IMR-90 (cell line): ENCODE measurements at regions not wholly inside any gene's neighbourhood (a gene's known extent, or its start where the extent isn't known, plus 50 kb on each side); places are given as distances from the start of the nearest gene placed in this dataset.

Experiments used
- ATAC-seq: fragments of 200-7000 bp; cut with Tn5 transposase; 2 replicates; pipeline ENCODE4 v1.9.1; 2020; ENCODE audit warnings: low read depth, mild to moderate bottlenecking, moderate library complexity
- BruUV-seq: library from RNA; stranded (reverse); fragments of 400-500 nt; replicated peaks from 2 replicates; lab custom pipeline; 2021; lab: Mats Ljungman, UMichigan
- CTCF ChIA-PET: fragments of 300-600 bp; formaldehyde crosslinking; extraction: SDS; loops from one replicate; lab custom pipeline; 2021; ENCODE audit warnings: antibody characterized with exemption; lab: Yijun Ruan, JAX
- POLR2A ChIA-PET: fragments of 300-600 bp; sonication (Branson Sonifier 250); formaldehyde crosslinking; loops from one replicate; lab custom pipeline; 2022; ENCODE audit warnings: antibody characterized with exemption; ENCODE audit not compliant: unreplicated experiment; lab: Charles Lee
- DNase-seq: peaks from one replicate; pipeline ENCODE4 v3.0.0; 2013
- H2AFZ ChIP-seq: replicated peaks from 2 replicates; pipeline ENCODE3; 2013; ENCODE audit warnings: low read length, mild to moderate bottlenecking; ENCODE audit not compliant: poor library complexity
- H2AK5ac ChIP-seq: 2 replicates; pipeline ENCODE4 v1.6.1; 2013; ENCODE audit warnings: low read depth, low read length, inconsistent platforms
- H2AK9ac ChIP-seq: replicated peaks from 2 replicates; pipeline ENCODE3; 2013; ENCODE audit warnings: mild to moderate bottlenecking, low read depth, low read length, moderate library complexity; ENCODE audit not compliant: poor library complexity
- H2BK120ac ChIP-seq: 2 replicates; pipeline ENCODE4 v1.6.1; 2013; ENCODE audit warnings: low read depth, low read length, inconsistent platforms
- H2BK15ac ChIP-seq: 3 replicates; pipeline ENCODE4 v1.6.1; 2013; ENCODE audit warnings: low read depth, low read length, inconsistent platforms
- H2BK20ac ChIP-seq: 2 replicates; pipeline ENCODE4 v1.6.1; 2013; ENCODE audit warnings: low read depth, mild to moderate bottlenecking, inconsistent platforms, low read length, moderate library complexity
- H2BK5ac ChIP-seq: 2 replicates; pipeline ENCODE4 v1.6.1; 2013; ENCODE audit warnings: mild to moderate bottlenecking, low read depth, low read length, inconsistent platforms; ENCODE audit not compliant: poor library complexity, severe bottlenecking
- H3K14ac ChIP-seq: replicated peaks from 2 replicates; pipeline ENCODE4 v1.6.1; 2013; ENCODE audit warnings: low read depth, low read length, inconsistent platforms
- H3K18ac ChIP-seq: 2 replicates; pipeline ENCODE4 v1.6.1; 2013; ENCODE audit warnings: low read depth, low read length, control low read depth
- H3K23ac ChIP-seq: 2 replicates; pipeline ENCODE4 v1.6.1; 2013; ENCODE audit warnings: low read depth, low read length, inconsistent platforms
- H3K27ac ChIP-seq: 2 replicates; pipeline ENCODE4 v1.5.1; 2013; ENCODE audit warnings: mild to moderate bottlenecking, control low read depth, low read length; ENCODE audit not compliant: insufficient read depth
- H3K27me3 ChIP-seq: 2 replicates; pipeline ENCODE4 v1.6.1; 2013; ENCODE audit warnings: low read length; ENCODE audit not compliant: control insufficient read depth, insufficient read depth
- H3K36me3 ChIP-seq: 2 replicates; pipeline ENCODE4 v1.6.1; 2013; ENCODE audit warnings: low read length, mixed read lengths; ENCODE audit not compliant: control insufficient read depth, insufficient read depth
- H3K4ac ChIP-seq: 2 replicates; pipeline ENCODE4 v1.6.1; 2013; ENCODE audit warnings: low read depth, low read length, inconsistent platforms
- H3K4me1 ChIP-seq: 2 replicates; pipeline ENCODE4 v1.6.1; 2013; ENCODE audit warnings: low read length, mixed read lengths; ENCODE audit not compliant: control insufficient read depth, insufficient read depth
- H3K4me2 ChIP-seq: 2 replicates; pipeline ENCODE4 v1.6.1; 2013; ENCODE audit warnings: low read depth, mild to moderate bottlenecking, control low read depth, low read length, moderate library complexity
- H3K4me3 ChIP-seq: 2 replicates; pipeline ENCODE4 v1.5.1; 2013; ENCODE audit warnings: low read depth, mild to moderate bottlenecking, control low read depth, low read length, moderate library complexity; ENCODE audit not compliant: insufficient read depth
- H3K56ac ChIP-seq: 2 replicates; pipeline ENCODE4 v1.6.1; 2013; ENCODE audit warnings: low read length, inconsistent platforms; ENCODE audit not compliant: insufficient read depth; ENCODE audit errors: extremely low read depth
- H3K79me1 ChIP-seq, 2 experiments: 2 replicates each; pipeline ENCODE4 v1.6.1; 2013; ENCODE audit warnings: low read length in 2 of 2, inconsistent platforms in 1 of 2, low read depth in 1 of 2
- H3K9ac ChIP-seq: 2 replicates; pipeline ENCODE4 v1.6.1; 2013; ENCODE audit warnings: low read depth, low read length, control low read depth
- H3K9me1 ChIP-seq: 2 replicates; pipeline ENCODE4 v1.6.1; 2013; ENCODE audit warnings: low read length, inconsistent platforms; ENCODE audit not compliant: insufficient read depth
- H3K9me3 ChIP-seq: 2 replicates; pipeline ENCODE4 v1.6.1; 2013; ENCODE audit warnings: low read length; ENCODE audit not compliant: control insufficient read depth, insufficient read depth
- H4K20me1 ChIP-seq: 2 replicates; pipeline ENCODE4 v1.6.1; 2013; ENCODE audit warnings: low read length, inconsistent platforms; ENCODE audit not compliant: insufficient read depth
- H4K5ac ChIP-seq: 2 replicates; pipeline ENCODE4 v1.6.1; 2013; ENCODE audit warnings: mild to moderate bottlenecking, low read depth, low read length, control low read depth
- H4K8ac ChIP-seq, 2 experiments: 2 replicates each; pipeline ENCODE4 v1.6.1; 2013; ENCODE audit warnings: low read depth in 2 of 2, low read length in 2 of 2, control low read depth in 1 of 2, inconsistent platforms in 1 of 2
- H4K91ac ChIP-seq: 2 replicates; pipeline ENCODE4 v1.6.1; 2013; ENCODE audit warnings: low read depth, low read length, inconsistent platforms; ENCODE audit not compliant: insufficient read depth
- BHLHE40 ChIP-seq: fragments of 150-350 bp; IDR thresholded peaks from 2 replicates; pipeline ENCODE4 v1.6.1; 2016; ENCODE audit warnings: mild to moderate bottlenecking, low read depth, low read length
- CEBPB ChIP-seq: IDR thresholded peaks from 2 replicates; pipeline ENCODE4 v1.6.1; 2012; ENCODE audit warnings: low read depth, low read length, improper control_type of control experiment
- CTCF ChIP-seq: conservative IDR thresholded peaks from 2 replicates; pipeline ENCODE4 v1.5.1; 2012; ENCODE audit warnings: mild to moderate bottlenecking, low read depth, low read length, improper control_type of control experiment
- ELK1 ChIP-seq: fragments of 150-350 bp; IDR thresholded peaks from 2 replicates; pipeline ENCODE4 v1.6.1; 2016; ENCODE audit warnings: low read depth, mild to moderate bottlenecking, low read length, moderate library complexity, borderline replicate concordance
- MAFK ChIP-seq: IDR thresholded peaks from 2 replicates; pipeline ENCODE4 v1.6.1; 2012; ENCODE audit warnings: low read depth, low read length, improper control_type of control experiment
- MAZ ChIP-seq: IDR thresholded peaks from 2 replicates; pipeline ENCODE4 v1.6.1; 2012; ENCODE audit warnings: low read depth, mild to moderate bottlenecking, low read length, improper control_type of control experiment, moderate library complexity, borderline replicate concordance
- MXI1 ChIP-seq: IDR thresholded peaks from 2 replicates; pipeline ENCODE4 v1.6.1; 2012; ENCODE audit warnings: low read depth, mild to moderate bottlenecking, low read length, moderate library complexity, borderline replicate concordance
- NFE2L2 ChIP-seq: fragments of 150-350 bp; IDR thresholded peaks from 2 replicates; pipeline ENCODE4 v1.6.1; 2016; ENCODE audit warnings: low read depth, mild to moderate bottlenecking, low read length
- POLR2A ChIP-seq: IDR thresholded peaks from 2 replicates; pipeline ENCODE4 v1.6.1; 2012; ENCODE audit warnings: mild to moderate bottlenecking, low read depth, low read length
- RAD21 ChIP-seq: IDR thresholded peaks from 2 replicates; pipeline ENCODE4 v1.6.1; 2012; ENCODE audit warnings: low read length, improper control_type of control experiment
- RCOR1 ChIP-seq: IDR thresholded peaks from 2 replicates; pipeline ENCODE4 v1.6.1; 2012; ENCODE audit warnings: mild to moderate bottlenecking, low read length, improper control_type of control experiment; ENCODE audit not compliant: insufficient replicate concordance
- SMC3 ChIP-seq: fragments of 150-350 bp; IDR thresholded peaks from 2 replicates; pipeline ENCODE4 v1.6.1; 2016; ENCODE audit warnings: low read depth, mild to moderate bottlenecking, antibody characterized with exemption, low read length, moderate library complexity
- WGBS, 2 experiments: methylation state at CpG; one replicate each; pipeline versions ENCODE4 v1.1.5 to v1.1.7; 2013; ENCODE audit warnings: missing lambda C conversion rate in 2 of 2; ENCODE audit not compliant: insufficient read length in 1 of 2; ENCODE audit errors: extremely low coverage in 2 of 2; 5-methylcytosine and 5-hydroxymethylcytosine counted together
- dilution Hi-C: fragments of 300-500 bp; cut with HindIII; formaldehyde crosslinking; loops from one replicate; pipeline ENCODE4 v1.14.3; 2018; ENCODE audit warnings: low sequenced_read_pairs; ENCODE audit not compliant: unreplicated experiment
- in situ Hi-C: fragments of 300-500 bp; cut with MboI; formaldehyde crosslinking; loops from 3 replicates; pipeline ENCODE4 v1.14.3; 2019; ENCODE audit warnings: low sequenced_read_pairs, inconsistent platforms, mixed read lengths
- intact Hi-C: fragments of 100-400 bp; cut with micrococcal nuclease; formaldehyde crosslinking; loops from 2 replicates; pipeline ENCODE4 v1.10.0; 2022

GRCh38 chr15:38826880-38827279 lies 262.3 kb upstream of the RASGRP1 start:
- in situ Hi-C loops, result no loop called here
- Histone ChIP-seq H3K9me1 (no peaks in the 10 kb centered on the region), H3K9ac (no peak overlapping the region), H2AK5ac (peak overlapping the region; percentile 79; the same call in 1 of the 2 replicates), H3K4me3 (no peak overlapping the region), H3K27ac (no peak overlapping the region), H4K20me1 (no peaks in the 10 kb centered on the region), H2AFZ (no peak overlapping the region), H3K4me1 (peaks cover 8% of the 10 kb centered on the region), H3K4me2 (peak overlapping the region; percentile 14; the same call in 1 of the 2 replicates), H2BK20ac (peak overlapping the region; percentile 57), H2BK5ac (peak overlapping the region; percentile 40), H3K79me1 (no peaks in the 10 kb centered on the region), H4K5ac (no peak overlapping the region), H3K36me3 (no peaks in the 10 kb centered on the region), H4K91ac (peak overlapping the region; percentile 3; the same call in 1 of the 2 replicates), H3K27me3 (no peaks in the 10 kb centered on the region), H4K8ac (peak overlapping the region in 1 of 2 experiments; percentile 54; a peak in 2 of 4 replicates), H3K9me3 (no peaks in the 10 kb centered on the region), H3K56ac (no peak overlapping the region), H3K23ac (no peak overlapping the region), H2AK9ac (no peak overlapping the region), H3K14ac (0 out of 2 replicates have a peak overlapping the region, but pooled peaks have one; percentile 1), H3K18ac (peak overlapping the region; percentile 76; the same call in 1 of the 2 replicates), H2BK120ac (peak overlapping the region; percentile 63; the same call in 1 of the 2 replicates), H3K4ac (peak overlapping the region; percentile 49), H2BK15ac (0 out of 3 replicates have a peak overlapping the region, but pooled peaks have one; percentile 7)
- no CpG with 5 or more reads among the region's 2 CpGs for WGBS, 2 experiments
- intact Hi-C loops, result loop anchor here (2.0 kb wide), 1 partner anchor 68 kb away; no protein-coding TSS in a partner anchor
- DNase-seq (peak; percentile 22), ATAC-seq (peak; percentile 77)
- CTCF ChIA-PET, result interaction anchor here (0.7 kb wide), 1 partner anchor 62 kb away, joined by 3 read pairs; no protein-coding TSS in a partner anchor
- dilution Hi-C loops, result no loop called here
- BruUV-seq, result no TSS peak
- POLR2A ChIA-PET, result no interaction called here
- TF ChIP-seq SMC3 (no peak), MXI1 (no peak), CTCF (no peak), MAFK (no peak), MAZ (no peak), BHLHE40 (no peak), POLR2A (no peak), CEBPB (no peak), ELK1 (no peak), RCOR1 (no peak), NFE2L2 (no peak), RAD21 (no peak)
